ENCODE measurements at regions not wholly inside any gene's neighbourhood (a gene's known extent, or its start where the extent isn't known, plus 50 kb on each side); places are given as distances from the start of the nearest gene placed in this dataset.
"Not testable (repeated sequence)": the region's sequence is repeated elsewhere in the genome, so short reads cannot be mapped to it uniquely, and the experiment has no call there.

- no peaks in the 10 kb centered on the region for H3K36me3 ChIP-seq (ENCODE audit: control insufficient read depth in 2 of 3, insufficient read depth in 3 of 3, low read length in 3 of 3)
- H3K9me3 ChIP-seq (ENCODE audit: control insufficient read depth in 2 of 3, low read length in 3 of 3), result peaks cover 0 to 3% (median 0%) of the 10 kb centered on the region in 3 experiments
- Mint-ChIP-seq H3K27ac (no peak overlapping the region), H3K4me3 (no peak overlapping the region), H3K4me1 (no peaks in the 10 kb centered on the region), H3K27me3 (no peaks in the 10 kb centered on the region), H3K36me3 (no peaks in the 10 kb centered on the region), H3K9me3 (peaks cover 0 to 21% (median 4%) of the 10 kb centered on the region in 11 donors)
- ChIA-PET CTCF (no interaction called here), POLR2A (no interaction called here)
- H3K4me1 ChIP-seq (ENCODE audit: control insufficient read depth in 2 of 2, insufficient read depth in 2 of 2, low read length in 2 of 2), result no peaks in the 10 kb centered on the region
- H3K27ac ChIP-seq (ENCODE audit: low read depth, low read length), result no peak overlapping the region
- intact Hi-C loops (cut with micrococcal nuclease), result no loop called here
- H3K4me3 ChIP-seq (ENCODE audit: low read length), result no peak overlapping the region
- DNase-seq (no peak), ATAC-seq (no peak)
- no peaks in the 10 kb centered on the region for H3K27me3 ChIP-seq (ENCODE audit: control insufficient read depth in 2 of 2, insufficient read depth in 2 of 2, low read length in 2 of 2)
Observed at GRCh38 chr11:22106566-22106965, 86.3 kb upstream of the ANO5 start.

DNA sequence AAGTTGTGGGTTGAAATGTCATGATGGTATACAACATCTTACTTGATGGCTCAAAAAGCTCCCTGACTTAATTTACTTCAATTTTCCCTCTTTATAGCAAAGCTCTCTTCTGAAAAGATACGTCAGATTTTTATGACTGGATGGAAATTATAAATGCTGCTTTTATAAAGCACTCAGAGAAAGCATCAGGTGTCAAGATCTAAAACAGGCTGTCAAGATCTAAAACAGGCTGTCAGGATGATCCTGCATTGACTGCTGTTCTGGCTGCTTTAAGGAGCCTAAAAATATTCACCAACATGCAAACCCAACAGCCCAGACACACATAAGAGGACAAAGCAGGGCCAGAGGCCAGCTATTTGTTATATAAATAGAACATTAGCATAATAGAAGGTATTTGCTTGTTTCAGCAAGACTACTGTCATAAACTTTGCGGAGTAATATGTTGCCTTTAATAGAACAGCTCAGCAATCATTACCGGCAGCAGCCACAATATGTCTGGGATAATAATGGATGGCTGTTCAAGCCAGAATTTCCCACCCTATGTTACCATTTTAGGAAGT lies 77.3 kb upstream of the ANO5 start:
- Mint-ChIP-seq H3K4me3 (no peak overlapping the region), H3K9me3 (peaks cover 0 to 8% (median 3%) of the 10 kb centered on the region in 11 donors), H3K4me1 (no peaks in the 10 kb centered on the region), H3K27me3 (no peaks in the 10 kb centered on the region), H3K36me3 (no peaks in the 10 kb centered on the region), H3K27ac (no peak overlapping the region)
- no peak overlapping the region for H3K27ac ChIP-seq (ENCODE audit: low read depth, low read length)
- no peaks in the 10 kb centered on the region for H3K4me1 ChIP-seq (ENCODE audit: control insufficient read depth in 2 of 2, insufficient read depth in 2 of 2, low read length in 2 of 2)
- no peaks in the 10 kb centered on the region for H3K9me3 ChIP-seq (ENCODE audit: control insufficient read depth in 2 of 3, low read length in 3 of 3)
- H3K36me3 ChIP-seq (ENCODE audit: control insufficient read depth in 2 of 3, insufficient read depth in 3 of 3, low read length in 3 of 3), result no peaks in the 10 kb centered on the region
- ChIA-PET CTCF (no interaction called here), POLR2A (no interaction called here)
- ATAC-seq (no peak), DNase-seq (no peak)
- no peaks in the 10 kb centered on the region for H3K27me3 ChIP-seq (ENCODE audit: control insufficient read depth in 2 of 2, insufficient read depth in 2 of 2, low read length in 2 of 2)
- intact Hi-C loops (cut with micrococcal nuclease), result no loop called here
- no peak overlapping the region for H3K4me3 ChIP-seq (ENCODE audit: low read length)

GRCh38 chr11:22127981-22128380 lies 64.9 kb upstream of the ANO5 start:
- H3K27me3 ChIP-seq (ENCODE audit: control insufficient read depth in 2 of 2, insufficient read depth in 2 of 2, low read length in 2 of 2); H3K4me1 Mint-ChIP-seq; H3K36me3 Mint-ChIP-seq; H3K36me3 ChIP-seq (ENCODE audit: control insufficient read depth in 2 of 3, insufficient read depth in 3 of 3, low read length in 3 of 3); H3K4me3 Mint-ChIP-seq; H3K4me1 ChIP-seq (ENCODE audit: control insufficient read depth in 2 of 2, insufficient read depth in 2 of 2, low read length in 2 of 2); H3K27ac ChIP-seq (ENCODE audit: low read depth, low read length); POLR2A ChIA-PET; CTCF ChIA-PET; H3K27me3 Mint-ChIP-seq; H3K9me3 ChIP-seq (ENCODE audit: control insufficient read depth in 2 of 3, low read length in 3 of 3); H3K27ac Mint-ChIP-seq; intact Hi-C loops (cut with micrococcal nuclease); ATAC-seq; H3K4me3 ChIP-seq (ENCODE audit: low read length); DNase-seq: not testable (repeated sequence)
- peaks cover 8 to 60% (median 22%) of the 10 kb centered on the region in 11 donors for H3K9me3 Mint-ChIP-seq

- Mint-ChIP-seq H3K4me3 (no peak overlapping the region), H3K27ac (no peak overlapping the region), H3K4me1 (no peaks in the 10 kb centered on the region), H3K36me3 (peaks cover 0 to 5% (median 0%) of the 10 kb centered on the region in 5 donors), H3K9me3 (peaks cover 8 to 46% (median 22%) of the 10 kb centered on the region in 11 donors), H3K27me3 (no peaks in the 10 kb centered on the region)
- Histone ChIP-seq H3K27ac (ENCODE audit: low read depth, low read length) (no peak overlapping the region), H3K27me3 (ENCODE audit: control insufficient read depth in 2 of 2, insufficient read depth in 2 of 2, low read length in 2 of 2) (no peaks in the 10 kb centered on the region), H3K4me1 (ENCODE audit: control insufficient read depth in 2 of 2, insufficient read depth in 2 of 2, low read length in 2 of 2) (no peaks in the 10 kb centered on the region), H3K36me3 (ENCODE audit: control insufficient read depth in 2 of 3, insufficient read depth in 3 of 3, low read length in 3 of 3) (no peaks in the 10 kb centered on the region), H3K4me3 (ENCODE audit: low read length) (no peak overlapping the region), H3K9me3 (ENCODE audit: control insufficient read depth in 2 of 3, low read length in 3 of 3) (peaks cover 0 to 3% (median 0%) of the 10 kb centered on the region in 3 experiments)
- CTCF ChIA-PET, result no interaction called here
- POLR2A ChIA-PET, result no interaction called here
- DNase-seq (no peak), ATAC-seq (no peak)
- intact Hi-C loops (cut with micrococcal nuclease), result loop anchor here in 1 of 2 donors (10.0 kb wide), 1 partner anchor 56 kb away; no protein-coding TSS in a partner anchor
Observed at GRCh38 chr11:22130462-22131053, 62.3 kb upstream of the ANO5 start.

- ATAC-seq (no peak), DNase-seq (no peak)
- no peak overlapping the region for H3K4me3 ChIP-seq (ENCODE audit: low read length)
- intact Hi-C loops (cut with micrococcal nuclease), result loop anchor here in 1 of 2 donors (10.0 kb wide), 1 partner anchor 59 kb away; no protein-coding TSS in a partner anchor
- H3K27ac Mint-ChIP-seq, result no peak overlapping the region
- POLR2A ChIA-PET, result no interaction called here
- no peaks in the 10 kb centered on the region for H3K9me3 ChIP-seq (ENCODE audit: control insufficient read depth in 2 of 3, low read length in 3 of 3)
- CTCF ChIA-PET, result no interaction called here
- no peaks in the 10 kb centered on the region for H3K36me3 ChIP-seq (ENCODE audit: control insufficient read depth in 2 of 3, insufficient read depth in 3 of 3, low read length in 3 of 3)
- H3K4me3 Mint-ChIP-seq, result no peak overlapping the region
- H3K27ac ChIP-seq (ENCODE audit: low read depth, low read length), result no peak overlapping the region
- no peaks in the 10 kb centered on the region for H3K4me1 Mint-ChIP-seq
- H3K9me3 Mint-ChIP-seq, result peaks cover 0 to 23% (median 11%) of the 10 kb centered on the region in 11 donors
- no peaks in the 10 kb centered on the region for H3K36me3 Mint-ChIP-seq
- no peaks in the 10 kb centered on the region for H3K27me3 ChIP-seq (ENCODE audit: control insufficient read depth in 2 of 2, insufficient read depth in 2 of 2, low read length in 2 of 2)
- no peaks in the 10 kb centered on the region for H3K4me1 ChIP-seq (ENCODE audit: control insufficient read depth in 2 of 2, insufficient read depth in 2 of 2, low read length in 2 of 2)
- H3K27me3 Mint-ChIP-seq, result no peaks in the 10 kb centered on the region
Observed at GRCh38 chr11:22133776-22134175, 59.1 kb upstream of the ANO5 start.

DNA sequence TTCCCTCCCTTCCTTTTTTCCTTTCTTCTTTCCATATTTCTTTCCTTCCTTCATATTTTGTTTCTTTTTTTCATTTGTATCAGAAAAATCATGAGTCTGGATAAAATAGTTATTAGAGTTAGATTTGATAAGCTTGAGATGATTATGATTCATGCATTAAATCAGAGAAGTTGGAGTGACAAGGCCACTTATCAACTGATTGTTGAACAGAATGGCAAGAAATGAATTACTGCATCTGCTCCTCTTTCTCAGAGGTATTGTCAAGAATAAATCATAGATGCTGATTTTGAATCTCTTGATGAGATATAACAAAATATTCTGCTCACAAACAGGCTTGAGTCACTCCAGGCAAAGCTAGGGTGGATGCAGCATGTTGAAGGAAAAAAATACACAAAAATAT lies 54.6 kb upstream of the ANO5 start:
- Mint-ChIP-seq H3K4me1 (no peaks in the 10 kb centered on the region), H3K9me3 (peaks cover 0 to 15% (median 3%) of the 10 kb centered on the region in 11 donors), H3K27ac (no peak overlapping the region), H3K36me3 (peaks cover 0 to 5% (median 0%) of the 10 kb centered on the region in 5 donors), H3K4me3 (no peak overlapping the region), H3K27me3 (no peaks in the 10 kb centered on the region)
- ChIA-PET POLR2A (no interaction called here), CTCF (no interaction called here)
- Histone ChIP-seq H3K4me1 (ENCODE audit: control insufficient read depth in 2 of 2, insufficient read depth in 2 of 2, low read length in 2 of 2) (no peaks in the 10 kb centered on the region), H3K9me3 (ENCODE audit: control insufficient read depth in 2 of 3, low read length in 3 of 3) (no peaks in the 10 kb centered on the region), H3K4me3 (ENCODE audit: low read length) (no peak overlapping the region), H3K27me3 (ENCODE audit: control insufficient read depth in 2 of 2, insufficient read depth in 2 of 2, low read length in 2 of 2) (no peaks in the 10 kb centered on the region), H3K27ac (ENCODE audit: low read depth, low read length) (no peak overlapping the region), H3K36me3 (ENCODE audit: control insufficient read depth in 2 of 3, insufficient read depth in 3 of 3, low read length in 3 of 3) (no peaks in the 10 kb centered on the region)
- ATAC-seq, result no peak
- intact Hi-C loops (cut with micrococcal nuclease), result loop anchor here in 1 of 2 donors (10.0 kb wide), 1 partner anchor 63 kb away; no protein-coding TSS in a partner anchor
- DNase-seq, result no peak
